ENCODE measurements at regions not wholly inside any gene's neighbourhood (a gene's known extent, or its start where the extent isn't known, plus 50 kb on each side); places are given as distances from the start of the nearest gene placed in this dataset.

DNA sequence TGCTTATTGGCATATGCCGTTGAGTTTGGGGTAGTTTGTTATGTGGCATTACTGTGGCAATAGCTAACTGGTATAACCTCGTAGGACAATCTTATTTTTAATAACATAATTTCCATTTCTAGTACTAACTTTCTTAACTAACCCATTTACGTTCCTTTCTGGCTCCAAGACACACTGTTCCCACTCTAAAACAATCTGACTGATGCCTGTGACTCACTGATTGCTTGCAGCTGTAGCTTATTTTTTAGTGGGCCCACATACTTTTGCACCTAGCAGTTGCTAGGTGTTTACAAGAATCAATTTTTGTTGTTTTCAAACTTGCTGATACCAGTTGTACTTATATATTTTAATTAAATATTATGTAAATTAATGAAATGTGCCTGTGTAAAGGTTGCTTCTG lies 52.2 kb downstream of the FAT3 start:
- no peak for DNase-seq (ENCODE audit: low spot score)
- TF ChIP-seq, protein P1, sequence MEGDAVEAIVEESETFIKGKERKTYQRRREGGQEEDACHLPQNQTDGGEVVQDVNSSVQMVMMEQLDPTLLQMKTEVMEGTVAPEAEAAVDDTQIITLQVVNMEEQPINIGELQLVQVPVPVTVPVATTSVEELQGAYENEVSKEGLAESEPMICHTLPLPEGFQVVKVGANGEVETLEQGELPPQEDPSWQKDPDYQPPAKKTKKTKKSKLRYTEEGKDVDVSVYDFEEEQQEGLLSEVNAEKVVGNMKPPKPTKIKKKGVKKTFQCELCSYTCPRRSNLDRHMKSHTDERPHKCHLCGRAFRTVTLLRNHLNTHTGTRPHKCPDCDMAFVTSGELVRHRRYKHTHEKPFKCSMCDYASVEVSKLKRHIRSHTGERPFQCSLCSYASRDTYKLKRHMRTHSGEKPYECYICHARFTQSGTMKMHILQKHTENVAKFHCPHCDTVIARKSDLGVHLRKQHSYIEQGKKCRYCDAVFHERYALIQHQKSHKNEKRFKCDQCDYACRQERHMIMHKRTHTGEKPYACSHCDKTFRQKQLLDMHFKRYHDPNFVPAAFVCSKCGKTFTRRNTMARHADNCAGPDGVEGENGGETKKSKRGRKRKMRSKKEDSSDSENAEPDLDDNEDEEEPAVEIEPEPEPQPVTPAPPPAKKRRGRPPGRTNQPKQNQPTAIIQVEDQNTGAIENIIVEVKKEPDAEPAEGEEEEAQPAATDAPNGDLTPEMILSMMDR (IDR thresholded peaks at IDR 0.05; ENCODE audit: extremely low read depth, insufficient read depth, missing control alignments): no peak
- in situ Hi-C loops (cut with MboI; ENCODE audit: low pct_unique_long_range_greater_than_20kb, low sequenced_read_pairs, unreplicated experiment): no loop called here

DNA sequence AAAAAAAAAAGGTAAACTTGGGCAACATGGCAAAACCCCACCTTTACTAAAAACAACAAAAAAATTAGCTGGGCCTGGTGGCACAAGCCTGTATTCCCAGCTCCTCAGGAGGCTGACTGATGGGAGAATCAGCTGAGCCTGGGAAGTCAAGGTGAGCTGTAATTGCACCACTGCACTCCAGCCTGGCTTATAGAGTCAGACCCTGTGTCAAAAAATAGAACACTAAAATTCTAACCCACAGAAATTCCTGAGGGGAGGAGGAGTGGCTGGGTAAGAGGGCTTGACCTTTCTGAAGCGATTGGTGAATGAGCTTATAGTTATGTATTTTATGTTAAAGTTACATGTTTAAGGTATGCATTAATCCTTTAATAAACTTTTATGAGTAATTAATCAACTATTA lies 53.3 kb downstream of the FAT3 start:
- TF ChIP-seq, protein P1 (IDR thresholded peaks at IDR 0.05; ENCODE audit: extremely low read depth, insufficient read depth, missing control alignments): no peak
- DNase-seq (ENCODE audit: low spot score): no peak
- in situ Hi-C loops (cut with MboI; ENCODE audit: low pct_unique_long_range_greater_than_20kb, low sequenced_read_pairs, unreplicated experiment): no loop called here

DNA sequence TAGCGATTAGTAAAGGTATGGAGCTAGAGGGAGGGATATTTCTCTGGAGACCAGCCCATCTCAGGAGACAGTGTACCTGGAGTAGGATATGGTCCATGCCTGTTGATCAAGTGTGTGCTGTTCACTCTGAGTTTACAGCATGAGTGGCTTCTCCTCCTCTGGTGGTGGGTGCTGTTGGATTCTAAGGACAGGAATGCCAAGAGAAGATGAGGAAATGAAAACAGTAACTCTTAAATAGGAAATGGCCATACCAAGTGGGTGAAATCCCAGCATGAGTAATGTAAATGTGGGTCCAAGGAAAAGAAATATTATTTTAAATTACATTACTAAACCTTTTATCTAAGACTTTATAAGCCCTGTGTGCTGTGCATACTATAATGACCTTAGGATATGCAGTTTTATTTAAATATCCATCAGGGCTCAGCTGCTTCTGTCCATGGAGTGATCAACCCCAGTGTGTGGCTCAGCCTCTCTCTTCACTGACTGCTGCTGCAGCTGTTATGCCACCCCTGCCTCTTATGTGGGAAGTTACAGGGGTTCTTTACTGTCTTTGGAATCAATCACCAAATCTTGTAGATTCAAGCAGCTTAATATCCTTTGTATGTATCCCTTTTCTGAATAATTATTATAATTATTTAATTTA lies 54.3 kb downstream of the FAT3 start:
- TF ChIP-seq, protein P1 (IDR thresholded peaks at IDR 0.05; ENCODE audit: extremely low read depth, insufficient read depth, missing control alignments): no peak
- DNase-seq (ENCODE audit: low spot score): no peak
- in situ Hi-C loops (cut with MboI; ENCODE audit: low pct_unique_long_range_greater_than_20kb, low sequenced_read_pairs, unreplicated experiment): no loop called here

DNA sequence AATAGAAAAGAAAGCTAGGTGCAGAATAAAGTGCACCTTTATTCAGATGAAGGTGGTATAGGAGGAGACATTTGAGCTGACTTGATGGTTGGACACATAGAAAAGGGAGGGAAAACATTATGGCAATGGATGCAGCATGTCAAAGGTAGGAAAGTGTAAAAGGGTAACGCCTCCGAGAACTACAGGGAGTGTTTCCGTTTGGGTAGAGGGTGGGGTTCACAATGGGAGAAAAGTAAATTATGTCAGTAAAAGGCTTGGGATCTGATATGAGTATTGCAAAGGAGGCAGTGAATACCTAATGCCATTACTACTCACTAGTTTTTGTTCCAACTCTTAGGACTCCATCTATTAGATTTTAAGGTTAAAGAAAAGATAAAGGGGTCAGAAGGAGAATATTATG lies 59.5 kb downstream of the FAT3 start:
- TF ChIP-seq, protein P1 (IDR thresholded peaks at IDR 0.05; ENCODE audit: extremely low read depth, insufficient read depth, missing control alignments): no peak
- DNase-seq (ENCODE audit: low spot score): no peak
- in situ Hi-C loops (cut with MboI; ENCODE audit: low pct_unique_long_range_greater_than_20kb, low sequenced_read_pairs, unreplicated experiment): no loop called here

DNA sequence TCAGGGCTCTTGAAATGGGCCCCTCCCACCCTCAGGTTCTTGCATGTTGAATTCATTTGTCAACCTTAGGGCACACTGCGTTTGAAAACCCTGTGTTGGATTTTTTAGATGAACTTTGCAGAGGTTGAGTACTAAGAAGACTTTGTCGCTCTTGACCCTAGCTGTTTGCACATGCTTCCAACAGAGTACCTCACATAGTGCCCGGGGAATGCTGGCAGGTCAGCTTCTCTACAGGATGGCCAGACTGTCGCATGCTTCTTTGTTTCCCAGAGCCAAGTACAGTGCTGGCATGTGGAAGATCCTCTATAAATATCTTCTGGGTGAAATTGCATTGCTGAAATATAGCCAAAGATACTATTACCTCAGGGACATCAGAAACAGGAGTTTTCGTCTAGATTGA lies 59.9 kb downstream of the FAT3 start:
- no peak for DNase-seq (ENCODE audit: low spot score)
- TF ChIP-seq, protein P1 (IDR thresholded peaks at IDR 0.05; ENCODE audit: extremely low read depth, insufficient read depth, missing control alignments): no peak
- in situ Hi-C loops (cut with MboI; ENCODE audit: low pct_unique_long_range_greater_than_20kb, low sequenced_read_pairs, unreplicated experiment): no loop called here

DNA sequence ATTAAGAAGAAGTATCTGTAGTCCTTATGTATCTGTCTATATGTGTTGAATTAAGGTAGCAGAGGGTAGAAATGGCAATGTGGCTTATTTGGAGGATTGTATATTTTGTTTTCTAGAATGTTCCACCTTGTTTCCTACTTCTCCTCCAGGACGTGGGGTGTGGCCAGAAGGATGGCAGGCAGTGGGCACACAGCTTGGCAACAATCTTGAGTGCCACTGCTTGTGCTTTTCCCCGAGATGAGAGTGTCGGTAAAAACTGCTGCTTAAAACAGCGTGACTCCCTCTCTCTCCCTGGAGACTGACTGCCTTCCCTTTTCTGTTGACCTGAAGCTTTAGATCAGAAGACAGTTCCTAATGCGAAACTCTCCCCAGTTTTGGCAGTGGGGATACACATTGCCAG lies 61.2 kb downstream of the FAT3 start:
- TF ChIP-seq, protein P1 (IDR thresholded peaks at IDR 0.05; ENCODE audit: extremely low read depth, insufficient read depth, missing control alignments): no peak
- in situ Hi-C loops (cut with MboI; ENCODE audit: low pct_unique_long_range_greater_than_20kb, low sequenced_read_pairs, unreplicated experiment): no loop called here
- DNase-seq (ENCODE audit: low spot score): no peak
